Naive B cell (primary cell): ENCODE measurements at regions not wholly inside any gene's neighbourhood (a gene's known extent, or its start where the extent isn't known, plus 50 kb on each side); places are given as distances from the start of the nearest gene placed in this dataset.

Experiments used
- ATAC-seq, 2 donors: fragments of 150-1000 bp; cut with Tn5 transposase; 2 replicates each; pipeline ENCODE4 v1.10.0; 2021; ENCODE audit warnings: low read depth in 2 of 2, mild to moderate bottlenecking in 2 of 2, moderate library complexity in 2 of 2
- DNase-seq: peaks from one replicate; pipeline ENCODE4 v3.0.0; 2022
- H3K27ac Mint-ChIP-seq, 6 donors: one replicate each; pipeline ENCODE4 v1.8.0; 2020 to 2022; ENCODE audit warnings: mild to moderate bottlenecking in 6 of 6, mixed read lengths in 6 of 6, moderate library complexity in 5 of 6, inconsistent platforms in 2 of 6
- H3K27me3 Mint-ChIP-seq, 3 donors: one replicate each; pipeline ENCODE4 v1.8.0; 2021 to 2022; ENCODE audit warnings: mixed read lengths in 3 of 3, mild to moderate bottlenecking in 1 of 3
- H3K36me3 Mint-ChIP-seq, 2 donors: one replicate each; pipeline ENCODE4 v1.8.0; 2020 to 2022; ENCODE audit warnings: mixed read lengths in 2 of 2, inconsistent platforms in 1 of 2, mild to moderate bottlenecking in 1 of 2
- H3K4me1 Mint-ChIP-seq, 3 donors: one replicate each; pipeline ENCODE4 v1.8.0; 2020 to 2022; ENCODE audit warnings: mixed read lengths in 3 of 3, inconsistent platforms in 1 of 3, mild to moderate bottlenecking in 1 of 3, moderate library complexity in 1 of 3
- H3K4me3 Mint-ChIP-seq, 8 donors: one replicate each; pipeline ENCODE4 v1.8.0; 2020 to 2022; ENCODE audit warnings: mild to moderate bottlenecking in 8 of 8, mixed read lengths in 8 of 8, moderate library complexity in 8 of 8, inconsistent platforms in 2 of 8
- H3K9me3 Mint-ChIP-seq, 7 donors: one replicate each; pipeline ENCODE4 v1.8.0; 2020 to 2022; ENCODE audit warnings: mixed read lengths in 7 of 7, mild to moderate bottlenecking in 5 of 7, inconsistent platforms in 2 of 7, moderate library complexity in 1 of 7

DNA sequence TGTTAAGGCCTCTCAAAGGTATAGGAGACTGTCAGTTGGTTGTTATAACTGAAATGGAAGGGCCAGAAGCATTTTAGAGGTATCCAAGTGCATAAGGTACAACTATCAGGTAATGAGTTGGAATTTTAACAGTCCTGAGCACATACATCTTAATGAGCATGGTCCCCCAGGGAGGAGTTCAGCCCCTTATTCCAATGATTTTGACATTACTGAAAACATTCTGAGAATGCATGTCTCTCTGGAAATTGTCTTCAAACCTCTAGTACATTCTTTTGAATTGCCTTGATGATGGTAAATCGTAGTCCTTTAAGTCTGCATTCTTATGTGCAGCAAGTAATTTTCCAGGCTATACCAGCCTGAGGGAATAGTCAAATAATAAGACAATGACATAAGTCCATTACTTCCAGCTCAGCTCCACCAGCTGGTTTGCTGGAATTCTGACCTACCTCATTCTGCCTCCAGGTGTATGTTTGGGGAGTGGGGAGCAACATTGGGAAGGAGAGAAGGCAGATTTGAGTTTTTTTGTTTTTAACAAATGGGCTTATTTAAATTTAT is 239.2 kb downstream of the MSRB3 start:
- no peaks in the 10 kb centered on the region for H3K4me1 Mint-ChIP-seq
- no peak overlapping the region for H3K4me3 Mint-ChIP-seq
- H3K27ac Mint-ChIP-seq = no peak overlapping the region
- H3K9me3 Mint-ChIP-seq = peaks cover 0 to 4% (median 0%) of the 10 kb centered on the region in 7 donors
- ATAC-seq = no peak
- no peak for DNase-seq
- peaks cover 0 to 4% (median 0%) of the 10 kb centered on the region in 3 donors for H3K27me3 Mint-ChIP-seq
- H3K36me3 Mint-ChIP-seq = no peaks in the 10 kb centered on the region

- Mint-ChIP-seq H3K4me1 (no peaks in the 10 kb centered on the region), H3K4me3 (no peak overlapping the region), H3K36me3 (no peaks in the 10 kb centered on the region), H3K27ac (no peak overlapping the region), H3K9me3 (peaks cover 0 to 5% (median 0%) of the 10 kb centered on the region in 7 donors), H3K27me3 (no peaks in the 10 kb centered on the region)
- ATAC-seq (no peak), DNase-seq (no peak)
Measured at GRCh38 chr12:65518771-65519170, 240.3 kb downstream of the MSRB3 start.

- Mint-ChIP-seq H3K9me3 (peaks cover 0 to 9% (median 0%) of the 10 kb centered on the region in 7 donors), H3K27ac (no peak overlapping the region), H3K4me3 (no peak overlapping the region), H3K36me3 (no peaks in the 10 kb centered on the region), H3K27me3 (no peaks in the 10 kb centered on the region), H3K4me1 (no peaks in the 10 kb centered on the region)
- ATAC-seq (no peak), DNase-seq (no peak)
Measured at GRCh38 chr12:65520658-65521057, 242.2 kb downstream of the MSRB3 start.

GRCh38 chr12:65522956-65523860 is 244.7 kb downstream of the MSRB3 start:
- Mint-ChIP-seq H3K27me3 (no peaks in the 10 kb centered on the region), H3K9me3 (peaks cover 0 to 13% (median 0%) of the 10 kb centered on the region in 7 donors), H3K4me1 (no peaks in the 10 kb centered on the region), H3K27ac (no peak overlapping the region), H3K4me3 (no peak overlapping the region), H3K36me3 (no peaks in the 10 kb centered on the region)
- ATAC-seq (no peak), DNase-seq (no peak)

GRCh38 chr12:65524666-65525065 is 246.2 kb downstream of the MSRB3 start:
- Mint-ChIP-seq H3K27ac (no peak overlapping the region), H3K4me1 (no peaks in the 10 kb centered on the region), H3K36me3 (no peaks in the 10 kb centered on the region), H3K27me3 (no peaks in the 10 kb centered on the region), H3K9me3 (peaks cover 0 to 12% (median 2%) of the 10 kb centered on the region in 7 donors), H3K4me3 (no peak overlapping the region)
- DNase-seq (no peak), ATAC-seq (no peak)

GRCh38 chr12:65525491-65526141 is 247.1 kb downstream of the MSRB3 start:
- ATAC-seq (no peak), DNase-seq (no peak)
- H3K4me1 Mint-ChIP-seq = no peaks in the 10 kb centered on the region
- no peaks in the 10 kb centered on the region for H3K36me3 Mint-ChIP-seq
- peaks cover 0 to 16% (median 2%) of the 10 kb centered on the region in 7 donors for H3K9me3 Mint-ChIP-seq
- H3K4me3 Mint-ChIP-seq = no peak overlapping the region
- no peak overlapping the region for H3K27ac Mint-ChIP-seq
- H3K27me3 Mint-ChIP-seq = no peaks in the 10 kb centered on the region

GRCh38 chr12:65526311-65526710 is 247.8 kb downstream of the MSRB3 start:
- Mint-ChIP-seq H3K36me3 (no peaks in the 10 kb centered on the region), H3K4me1 (no peaks in the 10 kb centered on the region), H3K27ac (no peak overlapping the region), H3K9me3 (peaks cover 0 to 16% (median 2%) of the 10 kb centered on the region in 7 donors), H3K4me3 (no peak overlapping the region), H3K27me3 (no peaks in the 10 kb centered on the region)
- no peak for DNase-seq
- ATAC-seq = no peak

DNA sequence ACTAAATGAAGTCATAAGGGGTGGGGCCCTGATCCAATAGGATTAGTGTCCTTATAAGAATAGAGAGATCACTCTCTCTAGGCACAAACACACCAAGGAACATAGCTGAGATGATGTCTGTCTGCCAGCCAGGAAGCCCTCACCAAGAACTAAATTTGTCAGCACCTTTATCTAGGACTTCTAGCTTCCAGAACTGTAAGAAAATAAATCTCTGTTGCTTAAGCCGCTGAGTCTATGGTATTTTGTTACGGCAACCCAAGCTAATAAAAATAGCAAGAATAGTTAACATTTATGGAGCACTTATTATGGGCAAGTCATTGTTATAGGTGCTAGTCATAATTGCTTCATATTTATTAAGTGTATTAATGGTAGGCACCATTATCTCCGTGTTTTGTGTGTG is 249.6 kb downstream of the MSRB3 start:
- H3K9me3 Mint-ChIP-seq = peaks cover 0 to 16% (median 2%) of the 10 kb centered on the region in 7 donors
- H3K27me3 Mint-ChIP-seq = no peaks in the 10 kb centered on the region
- no peaks in the 10 kb centered on the region for H3K4me1 Mint-ChIP-seq
- DNase-seq = no peak
- no peak for ATAC-seq
- H3K27ac Mint-ChIP-seq = no peak overlapping the region
- H3K36me3 Mint-ChIP-seq = no peaks in the 10 kb centered on the region
- no peak overlapping the region for H3K4me3 Mint-ChIP-seq

- no peak for DNase-seq
- Mint-ChIP-seq H3K27me3 (no peaks in the 10 kb centered on the region), H3K36me3 (no peaks in the 10 kb centered on the region), H3K9me3 (peaks cover 0 to 16% (median 2%) of the 10 kb centered on the region in 7 donors), H3K4me3 (no peak overlapping the region), H3K27ac (no peak overlapping the region), H3K4me1 (no peaks in the 10 kb centered on the region)
- ATAC-seq = no peak
Measured at GRCh38 chr12:65529106-65529505, 250.6 kb downstream of the MSRB3 start.

GRCh38 chr12:65529771-65530435 is 251.4 kb downstream of the MSRB3 start:
- H3K27me3 Mint-ChIP-seq = no peaks in the 10 kb centered on the region
- H3K4me3 Mint-ChIP-seq = no peak overlapping the region
- no peaks in the 10 kb centered on the region for H3K4me1 Mint-ChIP-seq
- H3K9me3 Mint-ChIP-seq = peaks cover 0 to 16% (median 2%) of the 10 kb centered on the region in 7 donors
- H3K27ac Mint-ChIP-seq = no peak overlapping the region
- ATAC-seq (no peak), DNase-seq (no peak)
- H3K36me3 Mint-ChIP-seq = no peaks in the 10 kb centered on the region

- Mint-ChIP-seq H3K27me3 (peaks cover 0 to 3% (median 0%) of the 10 kb centered on the region in 3 donors), H3K4me3 (no peak overlapping the region), H3K4me1 (no peaks in the 10 kb centered on the region), H3K9me3 (peaks cover 0 to 16% (median under 1%) of the 10 kb centered on the region in 7 donors), H3K27ac (no peak overlapping the region), H3K36me3 (no peaks in the 10 kb centered on the region)
- DNase-seq (no peak), ATAC-seq (no peak)
Measured at GRCh38 chr12:65532162-65532561, 253.7 kb downstream of the MSRB3 start.

GRCh38 chr12:65532764-65533163 is 254.3 kb downstream of the MSRB3 start:
- H3K4me1 Mint-ChIP-seq = no peaks in the 10 kb centered on the region
- H3K36me3 Mint-ChIP-seq = no peaks in the 10 kb centered on the region
- peaks cover 0 to 3% (median 0%) of the 10 kb centered on the region in 3 donors for H3K27me3 Mint-ChIP-seq
- DNase-seq (no peak), ATAC-seq (no peak)
- no peak overlapping the region for H3K27ac Mint-ChIP-seq
- H3K4me3 Mint-ChIP-seq = no peak overlapping the region
- peaks cover 0 to 10% (median under 1%) of the 10 kb centered on the region in 7 donors for H3K9me3 Mint-ChIP-seq

DNA sequence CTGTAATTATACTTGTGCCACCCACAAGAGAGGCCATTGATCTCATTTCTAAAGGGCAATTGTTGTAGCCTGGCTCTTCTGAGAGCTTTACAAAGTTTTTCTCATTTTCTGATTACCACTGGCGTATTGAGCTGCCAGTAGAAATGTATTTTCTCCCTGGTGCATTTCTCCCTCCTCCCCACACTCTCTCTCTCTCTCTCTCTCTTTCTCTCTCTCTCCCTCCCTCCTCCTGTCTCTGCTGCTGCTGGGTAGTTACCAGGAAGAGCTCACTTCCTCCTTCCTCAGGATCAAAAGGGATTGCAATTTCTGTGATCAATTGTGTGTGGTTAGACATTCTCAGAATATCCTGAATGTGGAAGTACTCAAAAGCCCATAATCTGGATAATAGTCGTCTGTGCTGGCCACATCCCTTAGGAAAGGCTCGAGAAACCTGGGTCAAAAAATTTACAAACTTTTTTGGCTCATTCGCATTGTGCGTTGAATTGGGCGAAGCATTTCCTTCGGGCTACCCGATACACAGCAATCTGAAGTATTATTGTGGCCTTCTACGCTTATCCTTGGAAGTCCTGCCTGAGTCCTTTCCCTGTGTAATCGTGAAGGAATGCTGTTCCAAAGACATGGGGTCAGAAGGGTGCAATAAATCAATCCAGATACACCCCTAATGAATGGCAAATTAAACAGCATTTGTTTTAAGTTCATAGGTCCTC is 254.8 kb downstream of the MSRB3 start:
- H3K27ac Mint-ChIP-seq = no peak overlapping the region
- ATAC-seq (no peak), DNase-seq (no peak)
- H3K4me1 Mint-ChIP-seq = no peaks in the 10 kb centered on the region
- no peak overlapping the region for H3K4me3 Mint-ChIP-seq
- no peaks in the 10 kb centered on the region for H3K36me3 Mint-ChIP-seq
- peaks cover 0 to 10% (median 3%) of the 10 kb centered on the region in 7 donors for H3K9me3 Mint-ChIP-seq
- H3K27me3 Mint-ChIP-seq = peaks cover 0 to 3% (median 0%) of the 10 kb centered on the region in 3 donors
